ENCODE measurements at regions not wholly inside any gene's neighbourhood (a gene's known extent, or its start where the extent isn't known, plus 50 kb on each side); places are given as distances from the start of the nearest gene placed in this dataset.

- DNase-seq (ENCODE audit: insufficient read length, low spot score) = no peak
Observed at GRCh38 chr17:55620945-55621344, 101.7 kb downstream of the TMEM100 start.

GRCh38 chr17:55620023-55620422 is 102.6 kb downstream of the TMEM100 start:
- no peak for FAIRE-seq
- TF ChIP-seq PAX5 (IDR thresholded peaks at IDR 0.05; ENCODE audit: insufficient read depth, low read length, severe bottlenecking) = no peak
- TF ChIP-seq POLR2A (IDR thresholded peaks at IDR 0.05; ENCODE audit: low read depth, low read length) = no peak
- TF ChIP-seq POU2F2 (IDR thresholded peaks at IDR 0.05; ENCODE audit: low read depth, low read length) = no peak
- no peak for TF ChIP-seq POLR2AphosphoS5 (IDR thresholded peaks at IDR 0.05; ENCODE audit: low read depth, low read length)
- no peak for TF ChIP-seq TAF1 (IDR thresholded peaks at IDR 0.05; ENCODE audit: low read depth, low read length)
- TF ChIP-seq SPI1 (IDR thresholded peaks at IDR 0.05; ENCODE audit: low read depth, low read length) = no peak

More at GRCh38 chr17:55620945-55621344, 101.7 kb downstream of the TMEM100 start:
- FAIRE-seq = no peak
- no peak for TF ChIP-seq POLR2A (IDR thresholded peaks at IDR 0.05; ENCODE audit: low read depth, low read length)
- no peak for TF ChIP-seq POLR2AphosphoS5 (IDR thresholded peaks at IDR 0.05; ENCODE audit: low read depth, low read length)
- TF ChIP-seq POU2F2 (IDR thresholded peaks at IDR 0.05; ENCODE audit: low read depth, low read length) = no peak
- no peak for TF ChIP-seq PAX5 (IDR thresholded peaks at IDR 0.05; ENCODE audit: insufficient read depth, low read length, severe bottlenecking)
- no peak for TF ChIP-seq TAF1 (IDR thresholded peaks at IDR 0.05; ENCODE audit: low read depth, low read length)
- TF ChIP-seq SPI1 (IDR thresholded peaks at IDR 0.05; ENCODE audit: low read depth, low read length) = no peak

GRCh38 chr17:55617441-55617840 is 105.2 kb downstream of the TMEM100 start:
- DNase-seq (ENCODE audit: insufficient read length, low spot score) (no peak), FAIRE-seq (no peak)
- TF ChIP-seq POU2F2 (IDR thresholded peaks at IDR 0.05; ENCODE audit: low read depth, low read length) (no peak), PAX5 (IDR thresholded peaks at IDR 0.05; ENCODE audit: insufficient read depth, low read length, severe bottlenecking) (no peak), SPI1 (IDR thresholded peaks at IDR 0.05; ENCODE audit: low read depth, low read length) (no peak), POLR2AphosphoS5 (IDR thresholded peaks at IDR 0.05; ENCODE audit: low read depth, low read length) (no peak), TAF1 (IDR thresholded peaks at IDR 0.05; ENCODE audit: low read depth, low read length) (no peak), POLR2A (IDR thresholded peaks at IDR 0.05; ENCODE audit: low read depth, low read length) (no peak)

More at GRCh38 chr17:55620023-55620422, 102.6 kb downstream of the TMEM100 start:
- no peak for DNase-seq (ENCODE audit: insufficient read length, low spot score)

GRCh38 chr17:55614061-55614460 is 102.8 kb upstream of the SMIM36 start:
- no peak for FAIRE-seq

GRCh38 chr17:55612691-55613141 is 101.5 kb upstream of the SMIM36 start:
- no peak for FAIRE-seq
- TF ChIP-seq POLR2AphosphoS5 (IDR thresholded peaks at IDR 0.05; ENCODE audit: low read depth, low read length) (no peak), SPI1 (IDR thresholded peaks at IDR 0.05; ENCODE audit: low read depth, low read length) (no peak), POU2F2 (IDR thresholded peaks at IDR 0.05; ENCODE audit: low read depth, low read length) (no peak), PAX5 (IDR thresholded peaks at IDR 0.05; ENCODE audit: insufficient read depth, low read length, severe bottlenecking) (no peak), TAF1 (IDR thresholded peaks at IDR 0.05; ENCODE audit: low read depth, low read length) (no peak), POLR2A (IDR thresholded peaks at IDR 0.05; ENCODE audit: low read depth, low read length) (no peak)
- DNase-seq (ENCODE audit: insufficient read length, low spot score) = no peak

More at GRCh38 chr17:55614061-55614460, 102.8 kb upstream of the SMIM36 start:
- DNase-seq (ENCODE audit: insufficient read length, low spot score) = no peak
- no peak for TF ChIP-seq TAF1 (IDR thresholded peaks at IDR 0.05; ENCODE audit: low read depth, low read length)
- TF ChIP-seq POLR2A (IDR thresholded peaks at IDR 0.05; ENCODE audit: low read depth, low read length) = no peak
- no peak for TF ChIP-seq PAX5 (IDR thresholded peaks at IDR 0.05; ENCODE audit: insufficient read depth, low read length, severe bottlenecking)

- DNase-seq (ENCODE audit: insufficient read length, low spot score) (no peak), FAIRE-seq (no peak)
- TF ChIP-seq SPI1 (IDR thresholded peaks at IDR 0.05; ENCODE audit: low read depth, low read length) (no peak), POLR2A (IDR thresholded peaks at IDR 0.05; ENCODE audit: low read depth, low read length) (no peak)
Observed at GRCh38 chr17:55607731-55608341, 96.6 kb upstream of the SMIM36 start.

- TF ChIP-seq SPI1 (IDR thresholded peaks at IDR 0.05; ENCODE audit: low read depth, low read length) = no peak
- TF ChIP-seq TAF1 (IDR thresholded peaks at IDR 0.05; ENCODE audit: low read depth, low read length) = no peak
- TF ChIP-seq POLR2A (IDR thresholded peaks at IDR 0.05; ENCODE audit: low read depth, low read length) = no peak
- no peak for TF ChIP-seq POU2F2 (IDR thresholded peaks at IDR 0.05; ENCODE audit: low read depth, low read length)
- no peak for TF ChIP-seq POLR2AphosphoS5 (IDR thresholded peaks at IDR 0.05; ENCODE audit: low read depth, low read length)
- no peak for TF ChIP-seq PAX5 (IDR thresholded peaks at IDR 0.05; ENCODE audit: insufficient read depth, low read length, severe bottlenecking)
- no peak for DNase-seq (ENCODE audit: insufficient read length, low spot score)
- FAIRE-seq = no peak
Observed at GRCh38 chr17:55606488-55606815, 95.2 kb upstream of the SMIM36 start.

GRCh38 chr17:55605705-55606487 is 94.6 kb upstream of the SMIM36 start:
- TF ChIP-seq SPI1 (IDR thresholded peaks at IDR 0.05; ENCODE audit: low read depth, low read length) (no peak), POU2F2 (IDR thresholded peaks at IDR 0.05; ENCODE audit: low read depth, low read length) (no peak)
- FAIRE-seq = no peak
- no peak for DNase-seq (ENCODE audit: insufficient read length, low spot score)

GRCh38 chr17:55601874-55602364 is 90.7 kb upstream of the SMIM36 start:
- TF ChIP-seq POU2F2 (IDR thresholded peaks at IDR 0.05; ENCODE audit: low read depth, low read length) (no peak), SPI1 (IDR thresholded peaks at IDR 0.05; ENCODE audit: low read depth, low read length) (no peak), TAF1 (IDR thresholded peaks at IDR 0.05; ENCODE audit: low read depth, low read length) (no peak), POLR2A (IDR thresholded peaks at IDR 0.05; ENCODE audit: low read depth, low read length) (no peak), POLR2AphosphoS5 (IDR thresholded peaks at IDR 0.05; ENCODE audit: low read depth, low read length) (no peak), PAX5 (IDR thresholded peaks at IDR 0.05; ENCODE audit: insufficient read depth, low read length, severe bottlenecking) (no peak)
- no peak for DNase-seq (ENCODE audit: insufficient read length, low spot score)
- FAIRE-seq = peak; percentile 23

- TF ChIP-seq POU2F2 (IDR thresholded peaks at IDR 0.05; ENCODE audit: low read depth, low read length) (no peak), SPI1 (IDR thresholded peaks at IDR 0.05; ENCODE audit: low read depth, low read length) (no peak), TAF1 (IDR thresholded peaks at IDR 0.05; ENCODE audit: low read depth, low read length) (no peak), POLR2A (IDR thresholded peaks at IDR 0.05; ENCODE audit: low read depth, low read length) (no peak), PAX5 (IDR thresholded peaks at IDR 0.05; ENCODE audit: insufficient read depth, low read length, severe bottlenecking) (no peak), POLR2AphosphoS5 (IDR thresholded peaks at IDR 0.05; ENCODE audit: low read depth, low read length) (no peak)
Observed at GRCh38 chr17:55598495-55598894, 87.2 kb upstream of the SMIM36 start.

More at GRCh38 chr17:55598495-55598894, 87.2 kb upstream of the SMIM36 start:
- DNase-seq (ENCODE audit: insufficient read length, low spot score) (no peak), FAIRE-seq (no peak)

Measured in GM12891 (cell line).